ENCODE measurements at regions not wholly inside any gene's neighbourhood (a gene's known extent, or its start where the extent isn't known, plus 50 kb on each side); places are given as distances from the start of the nearest gene placed in this dataset.

DNA sequence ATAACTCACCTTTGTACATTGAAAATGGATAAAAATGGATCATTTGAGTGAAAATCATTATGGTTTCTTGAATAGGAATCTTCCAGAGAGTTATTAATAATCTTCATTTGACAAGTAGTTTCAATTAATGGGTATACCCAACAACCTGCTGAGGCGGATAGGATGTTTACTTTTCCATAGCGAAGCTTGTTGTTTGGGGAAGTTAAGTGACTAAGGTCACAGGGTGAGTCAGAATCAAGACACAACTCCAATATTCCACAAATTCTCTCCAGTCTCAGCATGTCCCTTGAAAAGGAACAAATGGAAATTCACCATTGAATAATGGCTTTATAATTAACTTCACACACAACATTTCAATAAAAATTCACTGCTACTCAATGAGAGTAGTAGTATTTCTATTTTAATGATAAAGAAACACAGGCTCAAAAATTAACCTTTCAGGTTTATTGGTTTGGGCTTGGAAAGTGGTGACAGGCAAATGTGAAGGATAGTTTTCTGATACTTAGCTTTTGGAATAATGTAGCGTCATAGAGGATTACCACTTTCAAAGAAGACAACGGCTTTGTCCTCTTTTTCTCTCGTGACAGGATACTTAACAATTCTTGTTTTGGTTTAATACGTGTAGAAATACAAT lies 211.3 kb downstream of the GPD2 start:
- DNase-seq = no peak

GRCh38 chr2:156648522-156648921 lies 212.3 kb downstream of the GPD2 start:
- no peak for DNase-seq

DNA sequence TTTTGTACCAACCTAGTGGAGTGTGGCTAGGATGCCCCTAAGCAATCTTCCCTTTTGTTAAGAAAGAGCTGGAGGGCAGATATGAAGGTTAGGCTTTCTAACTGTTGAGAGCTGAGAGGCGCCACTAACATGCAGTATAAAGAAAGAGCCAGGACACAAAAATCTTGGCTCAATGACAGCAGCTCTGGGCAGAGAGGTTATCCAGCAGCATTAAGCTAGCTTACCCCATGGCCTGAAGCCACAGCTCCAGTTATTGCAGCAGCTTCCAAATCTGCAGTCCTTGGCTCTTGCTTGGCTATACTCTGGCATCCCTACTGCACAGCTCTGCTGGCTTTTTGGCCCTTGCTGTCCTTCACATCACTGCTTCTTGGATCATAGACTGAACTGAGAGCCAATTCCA lies 213.4 kb downstream of the GPD2 start:
- DNase-seq = peak; percentile 79 to 96

DNA sequence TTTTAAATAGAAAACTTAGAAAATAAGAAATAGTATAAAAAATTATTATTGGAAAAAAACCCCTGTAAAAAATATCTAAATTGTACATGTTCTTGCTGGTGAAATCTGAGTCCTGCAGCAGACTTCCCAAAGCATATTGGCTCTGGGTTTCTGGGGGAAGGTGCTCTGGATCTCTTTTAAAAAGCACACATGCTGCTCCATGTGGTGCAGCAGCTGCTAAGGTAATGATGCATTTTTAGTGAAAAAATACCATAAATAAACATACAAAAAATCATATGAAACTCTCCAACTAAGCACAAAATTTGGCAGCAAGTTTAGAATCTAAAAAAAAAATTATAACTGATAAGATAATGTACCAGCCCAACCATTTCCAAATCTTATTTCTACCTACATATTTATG lies 216.5 kb downstream of the GPD2 start:
- DNase-seq = peak in 1 of 2 experiments; percentile 54

DNA sequence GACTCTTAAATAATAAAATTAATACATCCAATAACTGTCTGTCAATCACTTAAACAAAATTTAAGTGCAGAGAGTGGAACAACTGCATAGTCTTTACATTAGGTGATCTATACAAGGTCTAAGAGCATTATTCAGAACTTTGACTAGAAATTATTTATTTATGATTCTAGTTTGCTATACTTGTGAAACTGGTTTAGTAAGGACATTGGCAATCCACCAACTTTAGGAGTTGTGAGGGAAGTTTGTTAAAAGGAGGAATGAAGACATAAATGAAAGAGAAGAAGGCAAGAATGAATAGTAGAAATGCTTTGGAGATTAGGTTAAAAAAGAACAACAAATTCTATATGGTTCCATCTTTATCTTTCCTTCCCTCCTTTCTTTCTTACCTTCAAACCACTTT lies 217.5 kb downstream of the GPD2 start:
- DNase-seq = no peak

DNA sequence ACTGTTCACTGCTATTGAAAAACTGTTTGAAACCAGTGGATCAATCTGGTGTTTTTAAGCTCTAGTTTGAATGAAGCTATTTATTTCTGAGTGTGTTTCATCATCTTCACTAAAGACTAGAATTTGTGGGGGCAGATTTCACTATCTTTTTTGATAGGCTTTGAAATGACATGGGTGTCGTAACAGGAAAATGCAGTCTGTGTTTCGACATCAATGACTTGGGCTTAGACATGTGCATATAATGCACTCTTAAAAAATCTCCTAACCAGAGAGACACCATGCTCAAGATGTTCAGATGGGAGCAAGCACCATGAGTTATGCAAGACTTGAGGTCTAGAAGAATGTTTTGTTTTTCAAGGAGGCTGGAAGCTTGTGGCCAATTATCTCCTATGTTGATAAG lies 221.6 kb downstream of the GPD2 start:
- DNase-seq = no peak

GRCh38 chr2:156659694-156660093 lies 223.5 kb downstream of the GPD2 start:
- no peak for DNase-seq

- DNase-seq = no peak
Measured at GRCh38 chr2:156663757-156664409, 227.7 kb downstream of the GPD2 start.

DNA sequence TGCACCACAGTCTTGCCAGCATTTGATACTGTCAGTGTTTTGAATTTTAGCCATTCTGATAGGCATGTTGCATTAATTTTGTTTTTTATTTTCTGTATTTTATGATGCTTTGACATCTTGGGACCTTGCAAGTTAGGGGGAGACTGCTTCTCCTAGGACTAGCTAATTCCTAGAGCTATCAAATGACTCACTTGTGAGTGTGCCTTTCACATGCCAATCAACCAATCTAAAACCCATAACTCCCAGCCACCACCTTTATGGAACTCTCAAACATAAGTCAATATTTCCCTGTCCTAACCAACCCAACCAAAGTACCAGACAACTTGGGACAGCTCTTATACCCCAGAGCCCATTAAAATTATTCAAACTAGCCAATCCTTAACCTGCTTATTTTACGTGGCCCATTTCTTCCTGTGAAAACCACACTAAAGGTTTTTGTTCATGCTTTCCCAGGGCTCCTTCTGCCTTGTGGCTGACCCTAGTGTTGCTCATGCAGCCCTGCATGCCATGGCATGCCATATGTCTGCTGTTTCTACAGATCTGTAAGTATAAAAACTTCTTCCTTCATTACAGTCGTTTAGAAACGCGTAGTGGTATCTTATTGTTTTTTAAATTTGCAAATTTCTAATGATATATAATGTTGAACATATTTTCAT lies 230.1 kb downstream of the GPD2 start:
- DNase-seq = no peak

DNA sequence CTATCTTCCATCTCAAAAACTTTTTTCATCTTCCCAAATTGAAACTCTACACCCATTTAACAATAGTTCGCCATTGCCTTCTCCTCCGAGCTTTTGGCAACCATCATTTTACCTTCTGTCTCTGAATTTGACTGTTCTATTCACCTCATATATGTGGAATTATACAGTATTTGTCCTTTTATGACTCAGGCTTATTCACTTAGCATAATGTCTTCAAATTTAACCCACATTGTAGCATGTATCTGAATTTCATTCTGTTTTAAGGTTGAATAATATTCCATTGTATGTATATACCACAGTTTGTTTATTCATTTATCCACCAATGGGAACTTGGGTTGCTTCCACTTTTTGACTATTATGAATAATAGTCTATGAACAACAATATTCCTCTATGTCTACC lies 233.9 kb downstream of the GPD2 start:
- no peak for DNase-seq

DNA sequence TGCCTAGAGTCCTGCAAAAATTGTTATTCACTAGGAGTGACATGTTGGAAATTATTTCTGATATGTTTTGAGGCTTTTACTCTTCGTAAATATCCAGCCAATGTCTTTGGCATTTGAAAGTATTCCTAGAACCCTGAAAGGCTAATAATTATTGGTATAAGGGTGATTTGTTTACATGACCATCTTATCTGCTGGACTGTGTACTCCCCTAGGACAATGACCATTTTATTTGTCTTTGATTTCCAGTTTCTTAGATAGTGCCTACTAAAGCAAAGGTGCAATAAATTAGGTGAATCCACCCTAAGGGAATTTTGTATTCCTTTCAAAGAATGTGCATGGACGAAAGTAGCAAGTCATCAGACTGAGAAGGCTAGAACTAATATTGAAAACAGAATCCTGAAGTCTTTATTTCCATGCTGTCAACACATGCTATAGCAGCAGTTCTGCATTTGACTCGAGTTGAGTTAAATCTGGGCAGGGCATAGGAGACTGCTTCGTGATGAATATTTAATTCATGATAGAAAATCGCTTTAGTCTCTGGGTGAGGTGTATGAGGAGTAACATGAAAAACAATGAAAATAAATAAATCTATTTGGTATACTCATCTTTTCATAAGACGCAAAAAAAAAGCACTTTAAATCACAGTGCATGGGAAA lies 235.7 kb downstream of the GPD2 start:
- no peak for DNase-seq

GRCh38 chr2:156672556-156673332 lies 236.6 kb downstream of the GPD2 start:
- DNase-seq = no peak

- no peak for DNase-seq
Measured at GRCh38 chr2:156673333-156673615, 237.1 kb downstream of the GPD2 start.

- DNase-seq = no peak
Measured at GRCh38 chr2:156673981-156674380, 237.8 kb downstream of the GPD2 start.

- no peak for DNase-seq
Measured at GRCh38 chr2:156675896-156676295, 239.7 kb downstream of the GPD2 start.

- DNase-seq = no peak
Measured at GRCh38 chr2:156679820-156680219, 243.6 kb downstream of the GPD2 start.

- no peak for DNase-seq
Measured at GRCh38 chr2:156680266-156680665, 244.1 kb downstream of the GPD2 start.

GRCh38 chr2:156687126-156687525 lies 250.9 kb downstream of the GPD2 start:
- DNase-seq = no peak

GRCh38 chr2:156687715-156688114 lies 251.5 kb downstream of the GPD2 start:
- no peak for DNase-seq

DNA sequence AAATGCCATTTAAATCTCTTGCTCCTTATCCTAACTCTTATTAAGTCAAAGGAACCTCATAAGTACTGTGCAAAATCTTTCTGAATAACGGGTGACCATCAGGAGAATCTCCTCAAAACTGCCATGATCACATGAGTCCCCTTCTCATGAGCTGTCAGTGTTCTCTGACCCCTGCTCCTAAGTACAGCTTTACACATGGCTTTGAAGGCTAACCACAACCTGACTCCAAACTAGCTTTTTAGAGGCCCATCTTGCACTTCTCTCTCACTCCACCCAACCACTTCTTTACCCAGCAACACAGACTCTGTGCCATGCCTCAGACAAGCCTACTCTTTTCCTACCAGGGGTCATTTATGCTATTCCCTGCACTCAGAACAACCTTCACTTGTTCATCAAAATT lies 253.8 kb downstream of the GPD2 start:
- DNase-seq = no peak

DNA sequence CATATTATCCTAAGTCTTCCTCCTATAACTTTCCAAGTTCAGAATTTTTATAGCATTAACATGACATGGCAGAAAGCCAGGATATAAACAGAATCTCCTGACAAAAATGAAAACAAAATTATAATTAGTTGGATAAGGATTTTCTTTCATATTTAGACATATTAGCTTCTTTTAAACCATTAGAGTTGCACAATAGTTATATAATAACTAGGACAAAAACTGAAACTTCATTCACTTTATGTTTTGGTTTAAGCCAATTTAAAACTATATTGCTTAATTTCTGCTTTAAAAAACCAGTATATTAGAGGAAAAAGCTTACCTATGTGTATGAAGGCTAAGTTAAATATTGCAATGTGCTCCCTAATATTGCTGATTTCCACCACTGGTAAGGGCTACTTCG lies 254.8 kb downstream of the GPD2 start:
- DNase-seq = no peak

DNA sequence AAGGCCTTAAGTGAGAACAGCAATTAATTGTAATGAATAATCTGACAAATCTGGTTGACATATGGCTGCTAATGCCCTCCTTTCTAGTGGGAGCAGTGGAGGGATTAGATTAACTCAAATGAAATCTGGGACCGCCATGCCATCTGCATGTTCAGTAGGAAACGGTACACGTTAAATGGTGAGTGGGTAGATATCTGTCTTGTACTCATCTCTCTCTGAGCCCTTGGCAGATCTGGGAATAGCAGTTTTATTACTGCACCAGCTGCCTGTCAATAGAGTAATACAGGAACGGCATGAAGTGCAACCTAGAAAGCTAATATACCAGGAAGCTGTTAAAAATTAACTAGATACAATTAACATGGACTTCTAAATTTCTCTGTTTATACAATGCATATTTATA lies 258.8 kb downstream of the GPD2 start:
- no peak for DNase-seq

DNA sequence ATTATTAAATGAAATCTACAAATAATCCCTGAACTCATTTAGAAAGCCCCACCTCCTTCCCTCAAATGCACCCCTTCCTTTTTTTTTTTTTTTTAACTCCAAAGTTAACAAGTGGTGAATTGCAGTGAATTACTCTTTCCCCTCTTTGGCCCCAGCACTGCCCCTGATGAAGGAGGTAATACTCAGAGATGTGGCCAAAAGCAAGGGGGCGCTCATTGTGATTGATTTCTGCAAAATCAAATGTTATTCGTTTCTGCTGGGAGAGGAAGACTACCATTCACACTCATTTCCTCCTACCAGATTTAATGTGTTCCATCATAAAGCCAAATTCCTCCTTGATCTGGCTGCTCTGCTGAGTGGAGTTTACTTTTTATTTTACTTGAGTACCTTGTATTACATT lies 259.4 kb downstream of the GPD2 start:
- no peak for DNase-seq
